GM18909 (cell line): ENCODE measurements at regions not wholly inside any gene's neighbourhood (a gene's known extent, or its start where the extent isn't known, plus 50 kb on each side); places are given as distances from the start of the nearest gene placed in this dataset.
"Not testable (repeated sequence)": the region's sequence is repeated elsewhere in the genome, so short reads cannot be mapped to it uniquely, and the experiment has no call there.

ENCODE experiments used
- ATAC-seq: cut with Tn5 transposase; IDR thresholded peaks from one replicate; pipeline ENCODE4 v1.9.1; 2021; ENCODE audit warnings: mild to moderate bottlenecking; ENCODE audit not compliant: unreplicated experiment, poor library complexity

GRCh38 chr4:148608968-148609367, 166.8 kb upstream of the NR3C2 start:
- ATAC-seq, result no peak

GRCh38 chr4:148598418-148599207, 156.4 kb upstream of the NR3C2 start:
- ATAC-seq, result not testable (repeated sequence)

GRCh38 chr4:148589182-148589581, 147.0 kb upstream of the NR3C2 start:
- ATAC-seq, result no peak

GRCh38 chr4:148575577-148575976, 133.4 kb upstream of the NR3C2 start:
- no peak for ATAC-seq

- ATAC-seq, result no peak
Measured at GRCh38 chr4:148574911-148575310, 132.7 kb upstream of the NR3C2 start.

- ATAC-seq, result no peak
Measured at GRCh38 chr4:148574502-148574901, 132.3 kb upstream of the NR3C2 start.

- no peak for ATAC-seq
Measured at GRCh38 chr4:148574066-148574465, 131.9 kb upstream of the NR3C2 start.

- ATAC-seq, result no peak
Measured at GRCh38 chr4:148573296-148573695, 131.1 kb upstream of the NR3C2 start.

- ATAC-seq, result no peak
Measured at GRCh38 chr4:148565801-148566200, 123.6 kb upstream of the NR3C2 start.

- ATAC-seq, result no peak
Measured at GRCh38 chr4:148563684-148564083, 121.5 kb upstream of the NR3C2 start.

GRCh38 chr4:148561467-148561866, 119.3 kb upstream of the NR3C2 start:
- ATAC-seq, result no peak

- no peak for ATAC-seq
Measured at GRCh38 chr4:148557793-148558192, 115.6 kb upstream of the NR3C2 start.

GRCh38 chr4:148550788-148551187, 108.6 kb upstream of the NR3C2 start:
- no peak for ATAC-seq

GRCh38 chr4:148542922-148543623, 100.9 kb upstream of the NR3C2 start:
- ATAC-seq, result no peak

- no peak for ATAC-seq
Measured at GRCh38 chr4:148540622-148541326, 98.6 kb upstream of the NR3C2 start.

- no peak for ATAC-seq
Measured at GRCh38 chr4:148539387-148539786, 97.2 kb upstream of the NR3C2 start.

- not testable (repeated sequence) for ATAC-seq
Measured at GRCh38 chr4:148533851-148534250, 91.6 kb upstream of the NR3C2 start.

- no peak for ATAC-seq
Measured at GRCh38 chr4:148530114-148530513, 87.9 kb upstream of the NR3C2 start.

GRCh38 chr4:148527571-148527970, 85.4 kb upstream of the NR3C2 start:
- no peak for ATAC-seq

GRCh38 chr4:148522995-148523394, 80.8 kb upstream of the NR3C2 start:
- ATAC-seq, result no peak

- ATAC-seq, result no peak
Measured at GRCh38 chr4:148515248-148515647, 73.0 kb upstream of the NR3C2 start.
